ENCODE measurements at regions not wholly inside any gene's neighbourhood (a gene's known extent, or its start where the extent isn't known, plus 50 kb on each side); places are given as distances from the start of the nearest gene placed in this dataset.

DNA sequence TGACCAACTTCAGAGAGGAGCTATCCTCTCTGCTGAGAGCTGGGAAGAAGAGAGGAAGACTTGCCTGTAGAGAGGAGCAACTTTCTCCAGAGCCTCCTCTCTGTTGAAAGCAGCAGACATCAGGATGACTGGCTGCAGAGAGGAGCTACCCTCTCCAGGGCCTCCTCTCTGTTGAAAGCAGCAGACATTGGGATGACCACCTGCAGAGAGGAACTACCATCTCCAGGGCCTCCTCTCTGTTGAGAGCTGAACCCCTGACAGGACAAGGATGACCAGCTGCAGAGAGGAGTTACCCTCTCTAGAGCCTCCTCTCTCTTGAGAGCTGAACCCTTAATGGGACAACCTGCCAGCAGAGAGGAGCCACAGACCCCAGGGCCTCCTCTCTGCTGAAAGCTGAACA is 83.0 kb upstream of the GJB5 start:
- TF ChIP-seq, protein P1, sequence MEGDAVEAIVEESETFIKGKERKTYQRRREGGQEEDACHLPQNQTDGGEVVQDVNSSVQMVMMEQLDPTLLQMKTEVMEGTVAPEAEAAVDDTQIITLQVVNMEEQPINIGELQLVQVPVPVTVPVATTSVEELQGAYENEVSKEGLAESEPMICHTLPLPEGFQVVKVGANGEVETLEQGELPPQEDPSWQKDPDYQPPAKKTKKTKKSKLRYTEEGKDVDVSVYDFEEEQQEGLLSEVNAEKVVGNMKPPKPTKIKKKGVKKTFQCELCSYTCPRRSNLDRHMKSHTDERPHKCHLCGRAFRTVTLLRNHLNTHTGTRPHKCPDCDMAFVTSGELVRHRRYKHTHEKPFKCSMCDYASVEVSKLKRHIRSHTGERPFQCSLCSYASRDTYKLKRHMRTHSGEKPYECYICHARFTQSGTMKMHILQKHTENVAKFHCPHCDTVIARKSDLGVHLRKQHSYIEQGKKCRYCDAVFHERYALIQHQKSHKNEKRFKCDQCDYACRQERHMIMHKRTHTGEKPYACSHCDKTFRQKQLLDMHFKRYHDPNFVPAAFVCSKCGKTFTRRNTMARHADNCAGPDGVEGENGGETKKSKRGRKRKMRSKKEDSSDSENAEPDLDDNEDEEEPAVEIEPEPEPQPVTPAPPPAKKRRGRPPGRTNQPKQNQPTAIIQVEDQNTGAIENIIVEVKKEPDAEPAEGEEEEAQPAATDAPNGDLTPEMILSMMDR (IDR thresholded peaks at IDR 0.05), result no peak
- no peak for TF ChIP-seq POLR2A (IDR thresholded peaks at IDR 0.05)

Data from thyroid gland (tissue), 4 donors.